Activated T-cell treated with anti-CD3 and anti-CD28 coated beads for 1 hour (primary cell): ENCODE measurements at regions not wholly inside any gene's neighbourhood (a gene's known extent, or its start where the extent isn't known, plus 50 kb on each side); places are given as distances from the start of the nearest gene placed in this dataset.

Source experiments
- DNase-seq: peaks from one replicate; pipeline ENCODE4 v3.0.0-alpha.2; 2020; ENCODE audit warnings: low read depth

DNA sequence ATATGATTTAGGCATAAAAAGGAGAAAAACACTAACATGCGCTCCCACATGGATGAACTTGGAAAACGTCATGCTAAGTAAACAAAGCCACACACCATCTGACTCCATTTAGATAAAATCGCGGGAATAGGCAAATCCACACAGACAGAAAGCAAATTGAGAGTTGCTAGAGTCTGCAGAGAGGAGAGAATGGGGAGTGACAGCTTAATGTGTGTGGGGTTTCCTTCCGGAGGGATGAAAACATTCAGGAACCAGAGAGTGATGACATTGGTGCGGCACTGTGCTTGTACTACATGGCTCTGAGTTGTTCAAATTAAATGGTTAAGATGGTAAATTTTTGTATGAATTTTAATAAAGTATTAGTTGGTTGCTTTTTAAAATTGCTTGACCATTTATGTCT, 482.9 kb upstream of the AKR1E2 start:
- no peak for DNase-seq

DNA sequence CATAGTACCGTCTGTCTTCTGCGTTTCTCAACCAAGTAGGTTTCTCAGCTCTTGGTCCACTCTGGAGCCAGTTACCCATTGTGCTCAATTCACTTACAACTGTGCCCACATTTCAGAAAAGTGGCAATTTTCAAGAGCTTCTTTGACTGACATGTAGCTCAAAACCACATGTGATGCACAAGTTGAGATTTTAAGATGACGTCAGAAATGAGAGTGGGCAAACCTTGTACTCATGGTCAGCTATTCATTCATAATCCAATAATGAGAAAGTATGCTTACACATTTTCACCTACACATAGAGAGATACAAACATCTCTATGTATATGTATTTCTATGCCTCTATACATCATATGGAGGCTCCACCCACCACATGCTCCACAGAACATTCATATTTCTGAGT, 487.2 kb upstream of the AKR1E2 start:
- DNase-seq, result no peak

DNA sequence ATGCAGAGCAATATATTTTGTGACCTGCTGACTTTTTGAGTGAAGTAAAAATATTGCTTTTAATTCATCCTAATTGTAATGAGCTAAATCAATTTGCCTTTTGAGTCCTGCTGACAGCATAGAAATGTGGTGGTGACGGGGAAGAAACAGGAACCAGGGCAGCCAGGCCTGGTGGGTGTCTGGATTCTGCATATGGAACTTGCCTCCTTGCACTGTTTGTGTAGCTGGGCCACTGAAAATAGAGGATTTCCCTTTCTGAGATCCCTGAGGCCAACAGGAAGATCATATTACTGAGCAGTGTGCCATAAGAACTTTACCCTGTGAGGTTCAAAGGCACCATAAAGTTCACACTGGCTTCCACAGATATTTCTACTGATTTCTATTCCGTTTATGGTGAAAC, 488.4 kb upstream of the AKR1E2 start:
- DNase-seq, result no peak

DNA sequence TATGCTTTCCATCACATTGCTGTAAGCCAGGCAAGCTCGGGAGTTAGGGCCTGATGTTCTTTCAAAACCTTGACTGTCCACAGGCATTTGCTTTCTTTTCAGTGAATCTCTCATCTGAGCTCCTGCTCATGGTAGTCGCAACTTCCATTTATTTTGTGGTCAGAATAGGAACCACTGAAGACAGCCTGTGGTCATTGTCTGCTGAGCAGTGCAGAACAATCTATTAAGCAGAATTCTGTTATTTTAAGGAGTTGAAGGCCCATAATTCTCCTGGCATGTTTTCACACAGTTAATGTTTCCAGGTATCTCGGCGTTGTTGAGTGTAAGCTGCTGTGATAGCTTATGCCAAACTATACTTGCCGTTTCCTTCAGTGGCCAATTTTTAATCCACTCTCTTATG, 491.1 kb upstream of the AKR1E2 start:
- no peak for DNase-seq

DNA sequence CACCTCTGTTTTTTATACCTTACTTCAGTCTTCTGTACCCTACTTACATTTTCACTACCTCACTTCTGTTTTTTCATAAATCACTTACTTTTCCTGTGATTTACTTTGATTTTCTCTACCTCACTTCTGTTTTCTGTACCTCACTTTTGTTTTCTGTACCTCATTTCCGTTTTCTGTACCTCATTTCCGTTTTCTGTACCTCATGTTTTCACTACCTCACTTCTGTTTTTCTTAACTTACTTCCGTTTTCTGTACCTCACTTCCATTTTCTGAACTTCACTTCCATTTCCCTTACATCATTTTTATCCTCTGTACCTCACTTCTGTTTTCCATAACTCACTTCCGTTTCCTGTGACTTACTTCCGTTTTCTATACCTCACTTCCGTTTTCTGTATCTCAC, 492.0 kb upstream of the AKR1E2 start:
- no peak for DNase-seq

DNA sequence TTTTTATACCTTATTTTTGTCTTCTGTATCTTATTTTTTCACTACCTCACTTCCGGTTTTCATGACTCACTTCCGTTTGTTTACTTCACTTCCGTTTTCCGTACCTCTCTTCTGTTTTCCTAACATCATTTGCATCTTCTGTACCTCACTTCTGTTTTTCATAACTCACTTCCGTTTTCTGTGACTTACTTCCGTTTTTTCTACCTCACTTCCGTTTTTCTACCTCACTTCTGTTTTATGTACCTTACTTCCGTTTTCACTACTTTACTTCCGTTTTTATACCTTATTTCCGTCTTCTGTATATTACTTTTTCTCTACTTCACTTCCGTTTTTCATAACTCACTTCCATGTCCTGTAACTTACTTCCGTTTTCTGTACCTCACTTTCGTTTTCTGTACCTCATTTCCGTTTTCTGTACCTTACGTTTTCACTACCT, 492.5 kb upstream of the AKR1E2 start:
- no peak for DNase-seq

DNA sequence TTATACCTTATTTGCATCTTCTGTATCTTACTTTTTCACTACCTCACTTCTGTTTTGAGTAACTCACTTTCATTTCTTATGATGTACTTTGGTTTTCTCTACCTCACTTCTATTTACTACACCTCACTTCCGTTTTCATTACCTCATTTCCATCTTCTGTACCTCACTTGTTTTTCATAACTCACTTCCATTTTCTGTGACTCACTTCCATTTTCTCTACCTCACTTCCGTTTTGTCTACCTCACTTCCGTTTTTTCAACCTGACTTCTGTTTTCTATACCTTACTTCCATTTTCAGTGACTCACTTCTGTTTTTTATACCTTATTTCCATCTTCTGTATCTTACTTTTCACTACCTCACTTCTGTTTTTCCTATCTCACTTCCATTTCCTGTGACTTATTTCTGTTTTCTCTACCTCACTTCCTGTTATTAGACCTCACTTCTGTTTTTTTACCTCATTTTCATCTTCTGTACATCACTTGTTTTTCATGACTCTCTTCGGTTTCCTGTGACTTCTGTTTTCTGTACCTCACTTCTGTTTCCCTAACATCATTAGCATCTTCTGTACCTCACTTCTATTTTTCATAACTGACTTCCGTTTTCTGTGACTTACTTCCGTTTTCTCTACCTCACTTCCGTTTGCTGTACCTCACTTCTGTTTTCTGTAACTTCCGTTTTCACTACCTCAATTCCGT, 493.1 kb upstream of the AKR1E2 start:
- DNase-seq, result no peak

DNA sequence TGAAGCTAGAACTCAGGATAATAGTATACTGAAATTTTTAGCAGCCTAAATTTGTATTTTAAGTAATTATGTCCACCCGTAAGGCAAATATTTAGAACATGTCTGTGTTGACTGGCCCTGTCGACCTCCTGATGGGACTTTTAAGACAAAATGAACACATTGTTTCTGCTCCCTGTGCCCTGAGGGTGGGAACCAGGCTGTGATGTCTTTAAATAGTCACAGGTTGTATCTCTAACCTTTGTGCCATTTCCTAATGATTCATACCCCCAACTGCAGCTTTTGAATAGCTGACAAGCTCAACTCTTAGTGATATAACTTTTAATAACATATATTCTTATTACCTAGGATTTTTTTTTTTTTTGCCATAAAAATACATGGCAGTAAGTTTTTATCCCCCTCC, 494.9 kb upstream of the AKR1E2 start:
- no peak for DNase-seq

DNA sequence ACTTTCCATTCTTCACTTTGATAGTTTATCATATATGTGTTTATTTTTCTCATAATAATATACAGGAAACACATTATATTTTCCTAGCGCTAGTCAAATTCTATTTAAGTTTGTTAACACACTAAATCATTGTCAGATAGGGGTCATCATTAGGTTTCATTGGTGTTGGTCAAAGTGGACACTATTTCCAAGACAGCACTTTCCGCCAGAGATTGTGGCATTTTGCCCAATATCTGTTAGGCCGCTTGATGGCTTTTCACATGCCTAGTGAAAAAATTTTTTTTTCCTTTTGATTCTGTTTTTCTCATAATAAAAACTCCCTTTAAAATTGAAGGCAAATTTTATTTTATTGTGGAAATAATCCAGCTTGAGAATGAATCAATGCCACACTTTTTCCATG, 495.4 kb upstream of the AKR1E2 start:
- DNase-seq, result no peak

DNA sequence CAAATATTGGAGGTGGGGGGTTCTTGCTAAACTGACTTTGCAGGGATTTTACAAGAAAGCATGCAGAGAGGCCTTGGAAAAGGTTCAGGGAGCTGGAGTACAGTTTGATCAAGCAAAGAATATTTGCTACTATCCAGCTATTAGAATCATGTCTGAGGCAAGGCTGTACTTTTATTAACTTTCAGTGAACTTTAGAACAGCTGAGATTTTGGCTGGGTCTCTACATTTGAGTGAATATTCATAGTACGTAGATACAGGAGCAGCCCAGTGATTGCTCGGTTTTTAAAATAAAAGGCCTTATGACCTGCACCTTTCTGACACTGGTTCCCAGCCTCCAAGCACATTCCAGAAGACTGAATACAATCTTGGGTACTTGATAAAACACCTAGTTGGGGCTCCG, 496.8 kb upstream of the AKR1E2 start:
- DNase-seq, result no peak

DNA sequence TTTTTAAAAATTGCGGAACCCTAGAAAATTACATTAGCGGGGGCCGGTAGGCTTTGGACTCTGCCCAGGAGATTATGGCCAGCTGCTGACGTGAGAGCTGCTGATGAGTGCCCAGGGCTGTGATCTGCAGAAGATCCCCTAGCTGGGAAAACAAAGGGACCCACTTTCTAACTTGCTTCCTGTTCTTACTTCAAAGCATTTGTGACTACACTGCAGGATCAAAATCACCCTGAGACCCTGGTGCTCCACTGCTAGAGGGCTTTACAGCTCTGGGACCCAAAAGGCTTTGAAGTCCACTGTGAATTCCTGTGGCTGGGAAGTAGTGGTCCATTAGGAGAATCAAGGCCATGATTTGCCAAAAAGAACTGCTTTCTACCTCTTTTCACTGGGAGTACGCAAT, 499.4 kb upstream of the AKR1E2 start:
- no peak for DNase-seq

DNA sequence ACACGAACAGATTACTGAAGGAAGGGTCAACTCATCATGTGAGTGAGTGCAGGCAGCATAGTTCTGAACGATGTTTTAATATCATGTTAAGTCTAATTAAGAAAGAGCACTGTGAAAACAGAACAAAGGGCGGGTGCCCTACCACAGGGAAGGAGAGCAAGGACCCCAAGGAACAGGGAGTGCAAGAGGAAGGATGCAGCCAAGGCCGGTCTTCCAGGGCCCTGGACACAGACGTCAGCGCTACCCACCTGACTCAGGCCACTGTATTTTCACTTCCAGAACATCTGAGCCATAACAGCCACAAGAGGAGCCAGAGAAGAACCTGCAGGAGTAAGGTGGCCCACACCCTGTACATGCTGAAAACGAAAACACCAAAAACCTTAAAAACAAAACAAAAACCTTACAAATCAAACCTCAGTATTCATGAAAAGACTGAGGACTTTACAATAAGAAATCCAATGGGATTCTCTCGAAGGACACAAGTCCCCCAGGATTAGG, 506.1 kb upstream of the AKR1E2 start:
- DNase-seq, result no peak

DNA sequence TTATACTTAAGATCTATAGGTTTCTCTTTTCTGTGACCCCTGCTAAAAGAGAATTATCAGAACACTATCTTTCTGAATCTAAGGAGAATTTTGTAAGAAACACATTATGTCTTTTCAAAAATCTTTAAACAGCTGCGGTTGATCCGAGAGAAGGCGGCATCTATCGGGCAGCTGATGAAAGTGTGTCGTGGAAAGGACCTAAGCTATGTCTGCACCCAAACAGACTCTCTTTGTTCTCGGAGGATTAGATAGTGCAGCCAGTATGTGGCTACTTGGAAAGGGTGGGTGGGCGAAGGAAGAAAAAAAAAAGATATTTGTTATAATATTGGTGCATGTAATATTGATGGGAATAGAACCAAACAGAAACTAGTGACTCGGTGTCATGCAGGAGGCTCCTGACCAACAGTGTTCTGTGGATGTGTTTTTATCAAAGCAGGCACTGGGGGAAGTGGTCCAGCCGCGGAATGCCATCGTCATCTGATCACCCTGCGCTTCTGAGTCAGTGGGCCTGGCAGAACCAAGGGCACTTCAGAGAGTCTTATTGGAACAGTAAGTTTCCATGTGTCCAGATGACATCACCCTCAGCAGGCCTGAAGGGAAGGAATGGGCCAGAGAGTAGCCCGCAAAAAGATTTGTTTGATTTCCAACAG, 509.7 kb upstream of the AKR1E2 start:
- DNase-seq, result no peak

DNA sequence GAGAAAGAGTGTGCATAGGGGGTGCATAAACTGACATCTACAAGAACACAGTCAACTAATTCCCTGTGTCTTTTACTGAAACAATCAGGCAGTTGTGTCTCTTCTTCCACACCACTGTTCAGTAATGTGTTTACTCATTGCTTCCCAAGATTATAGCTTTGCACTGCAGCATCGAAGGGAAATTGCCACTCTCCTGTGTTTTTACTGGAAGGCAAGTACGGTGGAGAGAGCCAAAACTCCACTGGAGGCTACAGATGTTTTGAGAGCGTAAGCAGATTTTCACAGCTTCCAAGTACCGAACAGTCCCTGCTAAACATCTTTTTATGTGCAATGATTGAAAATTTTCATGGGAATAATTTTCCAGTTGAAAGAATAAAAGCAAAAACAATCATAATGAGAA, 510.5 kb upstream of the AKR1E2 start:
- no peak for DNase-seq

DNA sequence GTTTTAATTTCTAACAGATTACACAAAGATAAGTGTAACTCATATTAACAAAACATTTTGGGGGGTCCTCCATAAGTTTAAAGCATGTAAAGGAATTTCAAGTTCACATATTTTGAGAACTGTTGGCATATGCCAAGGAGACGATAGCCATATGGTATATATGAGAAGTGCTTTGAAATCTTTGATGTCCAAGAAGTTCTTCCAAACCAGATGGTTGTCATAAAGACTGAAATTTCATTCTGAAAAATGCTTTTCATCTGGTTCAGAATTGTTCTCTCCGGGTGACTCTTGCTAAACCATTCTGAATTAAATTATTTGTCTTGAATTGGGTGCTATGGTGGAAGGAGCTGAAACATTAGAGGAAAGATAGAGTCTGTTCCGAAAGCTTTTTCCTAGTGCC, 513.0 kb upstream of the AKR1E2 start:
- no peak for DNase-seq

DNA sequence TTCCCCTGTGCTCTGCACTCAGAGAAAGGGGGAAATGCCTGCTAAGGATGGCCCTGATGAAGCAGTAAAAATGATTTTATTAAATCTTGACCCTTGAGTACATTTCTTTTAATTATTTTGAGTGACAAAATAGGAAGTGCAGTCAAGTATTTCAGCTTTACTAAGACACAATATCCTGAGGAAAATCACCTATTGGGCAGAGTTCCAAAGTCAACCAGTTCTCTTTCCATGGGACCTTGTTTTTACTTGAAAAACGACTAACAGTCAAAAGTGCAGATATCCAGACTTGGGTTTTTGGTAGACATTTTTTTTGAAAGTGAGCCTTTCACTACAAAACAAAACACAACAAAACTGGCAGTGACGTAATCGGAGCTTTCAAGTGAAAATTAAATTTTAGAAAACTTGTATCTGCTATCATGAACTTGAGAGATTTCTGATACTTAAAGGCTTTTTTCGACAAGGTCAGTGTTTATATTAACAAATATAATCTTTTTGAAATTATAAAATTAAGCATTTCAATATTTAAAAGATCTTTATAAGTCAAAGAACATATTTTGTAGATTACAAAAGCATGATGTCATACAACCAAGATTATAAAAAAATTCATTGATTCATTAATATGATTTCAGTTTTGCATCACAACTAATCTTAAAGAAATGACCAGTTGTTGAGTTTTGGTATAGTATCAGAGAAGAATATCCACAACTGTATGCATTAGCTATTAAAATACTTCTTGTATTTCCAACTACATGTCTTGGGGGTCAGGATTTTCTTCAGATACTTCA, 513.8 kb upstream of the AKR1E2 start:
- DNase-seq, result no peak

DNA sequence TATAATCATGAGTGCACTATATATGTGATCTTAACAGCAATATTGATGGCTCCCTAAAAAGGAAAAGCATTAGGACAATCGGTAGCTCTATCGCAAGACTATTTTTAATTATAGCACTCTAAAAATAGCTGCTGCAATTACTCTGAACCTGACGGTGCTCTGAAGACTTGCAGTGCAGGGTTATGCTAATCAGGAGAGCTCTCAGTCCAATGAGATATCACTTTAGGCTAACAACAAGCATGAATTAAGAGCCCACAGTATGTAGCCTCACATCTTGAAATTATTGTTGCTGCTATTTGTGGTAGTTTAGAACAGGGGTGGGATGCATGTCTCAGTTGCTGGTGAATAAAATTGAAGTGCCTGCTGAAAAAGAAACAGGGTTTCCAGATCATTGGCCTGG, 515.8 kb upstream of the AKR1E2 start:
- DNase-seq, result no peak

DNA sequence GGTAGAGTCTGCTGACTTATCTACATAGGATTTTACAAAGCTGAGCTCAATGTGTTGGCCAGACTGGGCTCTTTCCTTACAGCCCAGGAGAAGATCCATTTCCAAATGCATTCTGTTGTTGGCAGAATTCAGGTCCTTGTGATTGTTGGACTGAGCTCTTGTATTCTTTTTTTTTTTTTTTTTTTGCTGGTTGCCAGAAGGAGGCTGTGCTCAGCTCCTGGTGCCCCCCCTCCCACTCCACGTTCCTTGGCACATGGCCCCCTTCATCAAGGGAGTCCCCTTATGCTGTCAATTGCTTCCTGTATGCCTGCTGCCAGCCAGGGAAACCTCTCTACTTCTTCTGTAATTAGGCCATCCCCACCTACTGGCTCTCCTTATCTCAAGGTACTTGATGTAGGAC, 518.1 kb upstream of the AKR1E2 start:
- DNase-seq, result no peak

DNA sequence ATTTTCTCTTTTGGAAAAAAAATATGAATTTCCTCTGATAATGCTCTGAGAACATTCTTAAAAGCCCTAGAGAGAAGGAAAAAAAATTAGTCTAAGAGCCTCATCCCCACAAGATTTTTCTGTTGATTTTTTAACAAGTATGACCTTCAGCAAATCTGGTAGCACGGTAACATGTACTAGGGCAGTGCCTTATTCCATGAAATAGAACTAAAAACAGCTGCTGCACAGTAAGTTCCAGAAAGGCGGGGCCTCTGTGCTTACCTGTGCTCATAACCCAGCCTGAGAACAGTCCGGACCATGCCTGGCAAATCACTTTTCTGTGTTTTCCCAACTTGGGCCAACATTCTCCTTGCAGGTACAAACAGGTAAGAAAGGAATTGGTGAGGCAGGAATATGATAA, 519.1 kb upstream of the AKR1E2 start:
- DNase-seq, result no peak

DNA sequence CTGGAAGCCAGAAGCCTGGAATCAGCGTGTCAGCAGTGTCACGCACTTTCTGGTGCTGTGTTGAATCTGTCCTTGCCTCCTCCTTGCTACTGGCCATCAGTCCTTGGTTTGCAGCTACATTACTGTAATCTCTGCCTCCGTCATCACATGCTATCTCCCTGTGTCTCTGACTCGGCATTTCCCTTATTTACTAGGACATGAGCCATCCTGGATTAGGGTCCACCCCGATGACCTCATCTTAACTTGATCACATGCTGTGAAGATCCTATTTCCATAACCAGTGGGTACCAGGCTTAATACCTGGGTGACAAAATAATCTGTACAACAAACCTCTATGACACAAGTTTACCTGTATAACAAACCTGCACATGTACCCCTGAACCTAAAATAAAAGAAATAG, 518.0 kb upstream of the KLF6 start:
- no peak for DNase-seq

DNA sequence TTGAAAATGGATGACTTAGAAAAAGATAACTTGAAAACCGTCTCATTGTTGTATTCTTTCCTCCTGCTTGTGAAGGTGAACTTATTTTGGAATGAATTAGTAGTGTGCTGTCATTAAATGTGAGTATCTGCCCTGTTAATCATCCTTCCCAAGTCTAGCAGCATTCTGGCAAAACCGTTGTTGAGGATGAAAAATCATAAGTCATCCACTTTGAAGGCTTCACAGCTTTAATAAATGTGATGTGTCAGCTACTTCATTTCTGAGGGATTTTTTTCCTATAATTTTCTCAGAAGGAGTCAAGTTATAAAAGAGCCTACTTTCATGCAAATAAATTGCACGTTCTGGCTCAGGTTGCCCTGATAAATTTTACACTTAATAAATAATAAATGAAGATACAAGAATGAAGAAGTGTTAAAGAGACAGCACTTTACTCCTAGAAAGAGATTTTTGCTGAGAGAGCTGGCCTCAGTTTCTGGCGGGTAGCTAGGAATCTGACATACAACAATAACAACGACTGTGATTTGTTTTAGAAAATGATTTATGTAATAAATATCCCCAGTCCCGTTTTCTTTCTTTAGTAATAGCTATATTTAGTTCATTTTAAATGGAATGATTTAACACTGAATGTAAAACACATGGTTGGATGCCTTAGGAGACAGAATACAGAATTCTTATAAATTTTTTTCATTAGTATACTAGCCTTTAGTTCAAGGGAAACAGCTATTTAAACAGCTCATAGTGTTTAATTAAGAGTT, 516.5 kb upstream of the KLF6 start:
- no peak for DNase-seq

DNA sequence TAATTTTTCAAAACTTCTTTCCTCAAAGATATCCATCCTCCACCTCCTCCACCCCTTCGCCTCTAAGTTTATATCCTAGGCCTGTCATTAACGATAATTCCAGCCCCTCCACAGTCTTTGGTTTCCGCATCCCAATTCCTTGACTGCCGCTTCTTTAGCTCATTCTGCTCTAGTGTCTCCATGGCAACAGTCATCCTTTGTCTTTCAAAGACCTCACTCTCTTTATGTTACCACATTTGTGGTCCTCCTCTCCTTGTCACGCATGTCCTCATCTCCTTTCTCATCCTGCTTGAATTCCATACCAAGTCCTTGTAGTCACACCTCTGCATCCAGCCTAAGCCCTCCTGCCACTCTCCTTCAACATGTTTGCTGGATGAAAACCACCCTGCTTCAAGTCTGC, 511.2 kb upstream of the KLF6 start:
- DNase-seq, result no peak
